ENCODE measurements at regions not wholly inside any gene's neighbourhood (a gene's known extent, or its start where the extent isn't known, plus 50 kb on each side); places are given as distances from the start of the nearest gene placed in this dataset.

DNA sequence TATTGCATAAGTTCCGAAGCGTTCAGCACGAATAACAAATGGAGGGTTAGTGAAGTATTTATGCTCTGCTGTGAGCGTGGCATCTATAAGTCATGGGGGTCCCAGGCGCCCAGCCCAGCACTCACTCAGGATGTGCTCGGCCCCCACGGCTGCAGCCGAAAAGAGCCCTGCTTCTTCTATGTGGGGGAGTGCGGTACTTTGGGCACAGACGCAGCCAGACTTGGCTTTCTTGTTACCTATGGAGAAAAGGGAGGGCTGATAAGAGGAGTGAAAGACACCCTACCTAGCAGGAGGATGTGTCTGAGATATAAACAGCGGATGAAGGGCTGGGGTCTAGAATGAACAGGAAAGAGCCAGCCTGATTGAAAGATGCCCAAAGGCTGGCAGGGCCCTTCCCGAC is 51.4 kb downstream of the MRPL36 start:
- DNase-seq (ENCODE audit: low read depth in 2 of 2, low spot score in 1 of 2) = no peak

DNA sequence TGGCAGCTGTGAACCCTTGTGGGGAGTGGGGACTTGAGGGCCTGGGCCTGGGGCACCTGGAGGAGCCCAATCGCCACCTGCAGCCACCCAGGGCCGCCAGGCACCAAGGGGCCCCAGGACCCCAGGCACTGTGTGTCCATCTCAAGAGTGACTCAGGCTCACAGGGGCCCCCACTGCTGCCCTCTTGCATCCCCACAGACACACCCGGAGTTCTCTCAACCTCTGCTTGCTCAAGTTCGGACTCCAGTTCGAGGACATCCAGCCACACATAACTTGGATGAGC is 51.9 kb downstream of the MRPL36 start:
- DNase-seq (ENCODE audit: low read depth in 2 of 2, low spot score in 1 of 2) = no peak

DNA sequence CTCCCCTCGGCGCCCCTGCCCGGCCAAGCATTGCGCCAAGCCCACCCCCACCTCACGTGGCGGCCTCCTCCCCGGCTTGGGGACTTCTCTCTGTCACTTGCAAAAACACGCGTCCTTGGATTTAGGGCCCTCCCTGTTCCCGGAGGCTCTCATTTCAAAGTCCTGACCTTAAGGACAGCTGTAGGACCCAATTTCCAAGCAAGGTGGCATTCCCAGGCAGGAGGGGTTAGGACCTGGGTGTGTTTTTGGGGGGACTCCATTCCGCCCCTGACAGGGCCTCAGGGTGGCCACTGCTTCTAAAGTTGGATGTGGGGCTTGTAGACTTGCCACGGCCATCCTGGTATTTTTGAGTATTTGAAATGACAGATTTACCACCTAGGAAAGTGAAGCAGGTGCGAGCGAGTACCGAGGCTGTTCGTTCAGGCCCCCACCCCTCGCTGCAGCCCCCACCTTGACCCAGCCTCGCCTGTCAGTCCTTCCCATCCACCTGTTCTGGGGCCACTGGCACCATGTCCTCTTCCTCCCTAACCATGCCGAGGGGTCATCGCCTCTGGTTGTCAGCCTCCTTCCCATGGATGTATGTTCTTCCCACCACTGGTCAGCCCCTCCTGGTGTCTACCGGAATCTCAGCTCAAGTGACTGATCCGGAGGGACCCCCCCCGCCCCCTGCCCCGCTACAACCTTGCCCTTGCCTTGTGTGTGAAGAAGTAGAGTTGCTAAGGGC is 52.4 kb downstream of the MRPL36 start:
- no peak for DNase-seq (ENCODE audit: low read depth in 2 of 2, low spot score in 1 of 2)

DNA sequence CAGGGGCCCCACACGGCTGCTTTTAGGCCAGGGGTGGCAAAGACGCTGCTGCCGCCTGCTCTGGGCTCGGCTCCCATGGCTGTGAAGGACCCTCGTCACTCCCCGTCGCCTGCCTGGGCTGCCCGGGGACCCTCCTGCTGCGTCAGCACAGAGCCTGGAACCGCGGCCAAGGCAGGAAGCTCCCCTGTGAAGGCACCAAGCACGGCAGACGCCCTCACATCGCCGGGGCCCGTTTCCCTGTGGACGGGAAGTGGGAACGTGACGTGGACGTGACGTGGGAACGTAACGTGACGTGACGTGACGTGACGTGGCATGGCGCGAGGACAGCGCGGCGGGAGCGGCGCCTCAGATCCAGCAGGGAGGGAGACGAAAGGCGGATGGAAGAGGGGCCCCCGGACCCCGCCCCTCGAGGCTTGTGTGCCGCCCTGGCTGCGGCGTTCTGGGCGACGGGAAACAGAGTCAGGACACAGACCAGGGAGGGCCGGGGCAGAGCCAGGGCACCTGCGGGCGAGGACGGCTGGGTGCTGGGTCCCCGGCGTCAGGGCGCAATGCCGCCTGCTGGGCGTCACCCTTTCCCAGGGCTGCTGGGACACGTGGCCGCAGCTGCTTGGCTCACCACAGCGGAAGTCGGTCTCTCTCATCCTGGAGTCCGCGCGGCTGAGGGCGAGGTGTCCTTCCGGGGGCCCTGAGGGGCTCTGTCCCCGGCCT is 53.1 kb downstream of the MRPL36 start:
- no peak for DNase-seq (ENCODE audit: low read depth in 2 of 2, low spot score in 1 of 2)

DNA sequence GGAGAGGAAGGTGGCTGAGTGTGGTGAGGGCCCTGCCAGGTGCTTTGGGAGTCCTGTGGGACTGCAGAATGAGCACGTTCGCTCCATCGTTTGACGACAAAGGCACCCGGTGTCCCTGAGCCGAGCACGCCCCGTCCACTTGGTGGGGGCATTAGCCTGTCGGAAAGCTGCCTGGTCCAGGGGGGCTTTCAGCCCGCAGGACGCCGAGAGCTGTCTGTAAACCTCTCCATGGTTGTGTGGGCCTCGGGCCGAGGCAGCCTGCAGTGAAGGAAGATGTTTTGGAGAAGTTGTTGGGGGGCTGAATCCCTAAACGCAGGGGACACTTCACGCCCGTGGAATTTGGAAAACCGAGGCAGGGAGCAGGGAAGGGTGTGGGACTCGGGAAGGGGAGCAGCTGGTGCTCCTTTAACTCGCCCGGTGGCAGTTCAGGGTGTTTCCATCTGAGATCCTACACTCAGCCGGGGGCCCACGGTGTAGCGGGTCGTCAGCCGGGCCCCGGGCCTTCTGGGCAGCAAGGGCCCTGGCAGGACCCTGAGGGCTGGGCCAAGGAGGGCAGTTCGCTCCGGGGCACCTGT is 53.8 kb downstream of the MRPL36 start:
- no peak for DNase-seq (ENCODE audit: low read depth in 2 of 2, low spot score in 1 of 2)

DNA sequence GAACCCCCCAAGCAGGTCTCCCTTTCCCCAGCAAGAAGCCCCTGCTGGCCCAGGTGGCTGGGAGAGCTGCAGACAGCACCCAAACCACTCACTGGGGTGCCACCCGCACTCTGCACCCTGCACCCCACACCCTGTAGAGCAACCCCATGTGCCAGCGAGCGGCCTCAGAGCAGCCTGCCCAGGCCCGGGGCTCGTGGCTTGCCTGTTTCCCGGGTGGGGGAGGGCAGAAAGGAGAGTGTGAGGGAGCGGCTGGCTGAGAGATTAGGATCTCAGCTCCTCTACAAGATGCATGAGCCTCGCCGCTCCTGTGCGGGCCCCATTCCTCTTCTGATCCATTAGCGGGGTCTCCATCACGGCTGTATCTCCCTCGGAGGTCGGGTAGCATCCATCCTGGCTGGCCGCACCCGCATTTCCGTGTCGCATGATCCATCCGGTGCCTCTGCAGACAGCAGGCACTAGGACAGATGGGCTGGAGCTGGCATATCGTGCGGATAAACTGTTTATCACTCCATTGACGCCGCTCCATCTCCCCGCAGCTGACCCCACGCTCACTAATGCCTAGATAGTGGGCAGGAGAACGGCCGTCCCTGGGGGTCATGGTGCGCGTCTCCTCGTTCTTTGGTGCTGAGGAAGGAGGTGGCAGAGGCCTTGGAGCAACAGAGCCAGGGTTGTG is 54.4 kb downstream of the MRPL36 start:
- no peak for DNase-seq (ENCODE audit: low read depth in 2 of 2, low spot score in 1 of 2)

DNA sequence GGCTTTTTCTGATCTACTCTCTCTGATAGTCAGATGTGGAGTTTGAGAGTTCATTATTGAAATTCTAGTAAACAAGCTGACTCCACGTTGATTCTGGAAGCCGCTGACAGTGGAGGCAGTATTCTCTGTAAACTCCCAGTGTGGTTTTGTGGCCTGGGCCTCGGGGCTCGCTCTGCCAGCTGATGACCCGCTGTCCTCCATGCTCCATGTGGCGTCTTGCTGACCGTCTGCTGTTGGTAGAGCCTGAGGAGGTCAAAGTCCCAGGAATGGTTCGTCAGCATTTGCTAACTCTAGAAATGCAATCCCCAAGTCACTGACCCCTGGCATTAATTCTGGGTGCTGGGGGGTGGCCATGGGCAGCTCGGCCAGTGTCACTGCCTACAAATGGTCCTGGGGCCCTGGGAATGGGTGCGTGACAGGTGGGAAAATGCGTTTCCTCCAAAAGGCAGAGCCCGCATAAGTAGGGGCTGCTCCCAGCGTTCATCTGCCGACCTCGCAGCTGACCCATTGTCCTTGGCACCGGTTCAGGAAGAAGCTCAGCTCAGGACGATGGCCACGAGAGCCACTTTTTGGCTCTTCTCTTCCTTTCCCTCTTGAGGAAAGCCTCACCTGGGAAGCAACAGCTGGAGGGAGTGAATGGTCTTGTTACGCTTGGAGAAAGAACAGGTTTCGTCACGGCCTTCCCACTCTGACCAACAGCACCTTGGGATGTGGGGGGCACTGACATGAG is 55.1 kb downstream of the MRPL36 start:
- DNase-seq (ENCODE audit: low read depth in 2 of 2, low spot score in 1 of 2) = no peak

DNA sequence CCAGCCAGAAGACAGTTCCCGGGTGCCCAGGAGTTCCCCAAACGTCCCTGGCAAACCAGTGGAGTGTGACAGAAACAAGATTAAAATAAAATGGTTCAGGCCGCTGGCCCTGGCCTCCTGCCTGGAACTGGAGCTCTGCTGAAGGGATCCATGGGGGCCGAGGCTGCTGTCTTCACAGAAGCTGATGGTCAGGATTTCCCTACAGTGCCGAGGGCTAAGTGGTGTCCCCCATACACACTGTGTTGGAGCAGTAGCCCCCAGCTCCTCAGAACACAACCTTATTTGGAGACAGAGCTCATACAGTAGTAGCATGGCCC is 55.9 kb downstream of the MRPL36 start:
- DNase-seq (ENCODE audit: low read depth in 2 of 2, low spot score in 1 of 2) = no peak

DNA sequence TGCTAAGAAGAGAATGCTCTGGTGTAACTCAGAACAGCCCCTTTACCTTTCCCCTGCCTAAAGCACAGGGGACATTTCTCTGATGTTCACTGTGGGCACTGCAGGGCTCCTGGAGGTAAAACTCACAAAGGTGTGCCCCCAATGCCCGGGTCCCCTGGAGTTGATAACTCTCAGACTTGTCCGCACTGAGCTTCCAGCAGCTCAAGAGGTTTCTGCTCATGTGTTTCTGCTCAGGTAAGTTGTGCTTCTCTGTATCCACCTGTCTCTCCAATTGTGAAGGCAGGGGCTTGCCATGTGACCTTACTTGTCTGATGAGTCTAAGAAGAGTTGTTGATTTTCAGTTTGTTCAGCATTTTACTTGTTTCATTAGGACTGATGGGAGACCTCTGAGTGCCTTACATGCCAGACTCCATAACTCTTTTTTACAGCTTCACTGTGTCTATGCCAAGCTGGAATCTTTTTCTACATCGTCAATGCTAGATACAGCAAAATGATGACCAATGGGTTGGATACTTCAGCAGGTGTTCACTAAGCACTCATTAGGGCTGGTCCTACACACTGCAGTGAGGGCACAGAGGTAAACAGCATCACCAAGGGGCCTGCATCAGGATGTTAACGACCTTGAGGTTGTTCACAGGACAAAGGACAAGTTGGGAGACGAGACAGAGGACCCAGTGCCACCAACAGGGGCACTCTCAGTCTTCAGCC is 56.4 kb downstream of the MRPL36 start:
- DNase-seq (ENCODE audit: low read depth in 2 of 2, low spot score in 1 of 2) = no peak

DNA sequence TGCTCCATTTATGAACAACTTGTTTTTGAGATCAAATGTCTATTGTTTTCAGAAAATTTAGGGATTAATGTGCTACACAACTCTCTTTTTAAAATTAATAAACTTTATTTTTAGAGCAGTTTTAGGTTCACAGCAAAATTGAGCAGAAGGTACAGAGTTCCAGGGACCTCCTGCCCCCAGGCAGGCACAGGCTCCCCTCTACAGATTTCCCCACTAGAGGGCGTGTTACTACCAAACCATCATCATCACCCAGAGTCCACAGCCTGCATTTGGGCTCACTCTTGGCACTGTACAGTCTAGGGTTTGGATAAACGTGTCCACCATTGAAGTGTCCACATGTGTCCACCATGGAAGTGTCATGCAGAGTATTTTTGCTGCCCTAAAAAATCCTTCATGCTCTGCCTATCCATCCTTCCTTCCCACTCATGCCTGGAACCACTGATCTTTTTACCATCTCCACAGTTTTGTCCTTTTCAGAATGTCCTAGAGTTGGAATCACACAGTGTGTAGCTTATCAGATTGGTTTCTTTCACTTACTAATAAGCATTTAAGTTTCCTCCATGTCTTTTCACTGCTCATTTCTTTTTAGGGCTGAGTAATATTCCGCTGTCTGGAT is 61.7 kb downstream of the MRPL36 start:
- no peak for DNase-seq (ENCODE audit: low read depth in 2 of 2, low spot score in 1 of 2)

DNA sequence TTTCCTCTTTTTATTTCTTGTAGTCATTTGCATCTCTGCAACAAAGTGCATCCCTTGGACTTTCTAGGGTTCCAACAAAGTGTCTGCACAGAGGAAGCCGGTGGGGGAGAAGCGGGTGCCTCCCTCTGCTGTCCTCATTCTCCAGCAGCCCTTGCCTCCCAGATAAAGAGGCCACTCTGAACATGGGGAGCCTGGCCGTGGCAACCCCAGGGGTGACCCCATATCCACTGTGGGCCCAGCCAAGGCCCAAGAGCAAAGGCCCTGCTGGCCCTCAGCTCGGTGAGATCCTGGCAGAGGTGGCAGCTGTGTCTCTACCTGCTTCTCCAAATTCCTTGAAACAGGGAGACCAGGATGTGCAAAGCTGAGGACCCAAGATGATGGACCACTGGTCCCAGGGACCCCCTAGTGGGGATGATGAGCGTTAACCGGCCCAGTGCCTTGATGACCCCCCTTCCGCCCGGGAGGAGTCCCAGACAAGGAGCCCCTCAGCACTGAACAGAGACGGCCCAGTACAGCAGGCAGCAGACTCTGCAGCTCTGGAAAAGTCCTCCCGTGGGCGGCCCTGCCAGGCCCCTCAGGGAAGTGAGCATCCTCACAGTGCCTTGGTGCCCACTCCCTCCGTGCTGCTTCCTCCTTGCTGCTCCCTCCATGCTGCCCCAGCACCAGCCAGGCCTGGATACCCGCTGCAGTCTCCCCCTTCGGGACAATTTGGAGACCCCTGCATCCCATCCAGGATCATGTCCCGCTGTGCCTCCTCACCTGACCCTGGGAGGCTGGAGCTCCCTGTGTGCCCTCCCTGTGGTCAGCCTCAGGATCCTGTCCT is 62.5 kb downstream of the MRPL36 start:
- no peak for DNase-seq (ENCODE audit: low read depth in 2 of 2, low spot score in 1 of 2)

DNA sequence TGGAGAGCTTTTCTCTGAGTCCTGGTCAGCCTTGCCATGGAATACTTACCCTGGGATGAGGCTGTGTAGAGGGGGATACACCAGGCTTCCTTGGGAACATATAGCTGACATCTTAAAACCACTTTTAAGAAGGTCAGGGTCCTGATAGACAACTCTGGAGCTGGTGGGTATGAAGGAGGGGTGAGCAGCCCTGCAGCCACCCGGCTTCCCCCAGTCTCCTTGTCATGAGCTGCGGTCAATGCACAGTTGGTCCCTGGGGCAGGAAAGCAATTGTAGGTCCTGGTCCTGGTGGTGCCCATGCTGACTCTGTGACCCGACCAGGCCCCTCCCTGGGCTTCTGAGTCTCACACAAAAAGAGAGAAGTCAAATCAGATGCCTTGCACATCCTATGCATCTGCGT is 63.6 kb downstream of the MRPL36 start:
- DNase-seq (ENCODE audit: low read depth in 2 of 2, low spot score in 1 of 2) = no peak

DNA sequence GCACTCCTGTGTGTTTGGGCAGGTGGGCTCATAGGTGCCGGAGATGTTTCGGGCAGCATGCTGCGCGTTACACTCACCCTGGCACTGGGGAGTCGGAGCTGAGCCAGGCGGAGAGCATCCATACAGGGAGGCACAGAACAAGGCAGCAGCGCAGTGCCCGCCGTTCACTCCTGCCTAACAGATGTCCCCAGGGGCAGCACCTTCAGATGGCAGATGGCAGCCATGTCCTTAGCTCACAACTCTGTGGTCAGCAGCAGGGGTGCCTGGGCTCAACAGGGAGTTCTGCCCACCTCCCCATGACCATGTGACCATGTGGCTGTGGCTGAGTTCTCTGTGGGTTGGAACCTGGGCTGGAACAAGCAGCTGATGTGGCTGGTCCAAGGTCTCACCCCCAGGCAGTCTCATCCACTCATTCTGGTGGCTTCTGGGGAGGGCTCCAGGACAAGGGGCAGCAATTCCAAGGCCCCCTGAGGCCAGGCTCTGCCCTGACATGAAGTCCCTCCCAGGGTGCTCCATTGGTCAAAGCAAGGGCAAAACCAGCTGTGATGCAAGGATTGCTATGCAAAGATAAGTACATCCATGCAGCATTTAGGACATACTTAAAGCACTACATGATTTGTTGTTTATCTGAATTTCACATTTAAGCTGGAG is 64.2 kb downstream of the MRPL36 start:
- DNase-seq (ENCODE audit: low read depth in 2 of 2, low spot score in 1 of 2) = no peak

DNA sequence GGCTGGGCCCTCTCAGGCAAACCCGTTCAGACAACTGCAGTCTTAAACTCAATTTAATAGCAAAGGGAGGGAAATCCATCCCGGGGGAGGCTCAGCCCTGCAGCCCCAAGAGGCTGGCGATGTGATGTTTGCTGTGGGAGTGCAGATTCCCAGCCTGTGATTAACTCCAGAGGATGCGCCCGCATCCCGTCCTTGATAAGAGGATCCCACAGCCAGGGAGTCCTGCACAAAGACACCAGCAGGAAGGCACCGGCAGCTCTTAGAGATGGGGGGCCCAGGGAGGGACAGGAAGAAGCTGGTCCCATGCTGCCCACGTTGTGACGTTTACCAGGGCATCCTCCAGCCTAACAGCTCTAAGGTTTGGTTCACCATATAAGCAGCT is 64.7 kb downstream of the MRPL36 start:
- DNase-seq (ENCODE audit: low read depth in 2 of 2, low spot score in 1 of 2) = no peak

DNA sequence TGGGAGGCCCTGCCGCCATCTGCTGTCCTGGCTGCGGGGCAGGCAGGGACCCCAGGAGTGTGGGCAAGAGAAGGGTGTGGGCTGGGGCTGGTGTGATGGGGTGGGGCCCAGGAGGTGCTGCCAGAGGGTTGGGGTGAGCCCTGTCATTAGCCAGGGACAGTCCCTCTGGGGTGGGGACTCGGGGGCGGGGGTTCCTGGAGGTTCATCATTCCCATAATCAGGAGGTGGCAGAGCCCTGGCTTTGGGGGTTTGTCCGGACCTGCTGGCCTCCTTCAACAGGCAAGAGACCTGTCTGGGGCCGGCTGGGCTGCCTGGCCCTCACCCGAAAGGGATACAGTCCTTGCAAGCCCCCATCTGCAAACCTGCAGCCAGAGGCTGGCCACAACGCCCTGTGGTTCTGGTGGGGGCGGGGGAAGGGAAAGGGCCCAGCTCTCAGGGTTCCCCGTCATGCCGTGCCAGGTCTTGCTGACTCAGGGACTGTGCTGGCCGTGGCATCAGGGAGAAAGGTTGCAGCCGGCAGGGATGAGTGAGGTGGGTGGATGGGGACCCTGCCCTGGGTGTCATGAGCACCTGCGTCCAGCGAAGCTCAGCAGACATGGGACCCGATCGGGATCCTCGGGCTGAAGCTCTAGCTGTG is 65.2 kb downstream of the MRPL36 start:
- no peak for DNase-seq (ENCODE audit: low read depth in 2 of 2, low spot score in 1 of 2)

DNA sequence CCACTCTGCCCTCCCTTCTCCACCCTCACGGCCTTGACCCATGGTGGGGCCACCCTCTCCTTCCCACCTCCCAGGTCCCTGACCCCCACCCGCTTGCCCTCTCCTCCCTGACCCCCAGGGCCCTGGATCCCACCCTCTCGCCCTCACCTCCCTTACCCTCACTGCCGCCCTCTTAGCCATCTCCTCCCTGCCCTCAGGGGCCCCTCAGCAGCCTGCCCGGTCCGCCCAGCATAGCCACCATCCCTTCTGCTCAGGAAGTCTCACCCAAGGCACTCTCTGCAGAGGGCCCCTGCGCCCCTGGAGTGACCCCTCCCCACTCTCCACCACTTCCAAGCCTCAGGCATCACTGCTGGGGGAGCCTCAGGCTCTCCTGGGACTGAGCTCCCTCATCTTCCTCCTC is 66.3 kb downstream of the MRPL36 start:
- no peak for DNase-seq (ENCODE audit: low read depth in 2 of 2, low spot score in 1 of 2)

DNA sequence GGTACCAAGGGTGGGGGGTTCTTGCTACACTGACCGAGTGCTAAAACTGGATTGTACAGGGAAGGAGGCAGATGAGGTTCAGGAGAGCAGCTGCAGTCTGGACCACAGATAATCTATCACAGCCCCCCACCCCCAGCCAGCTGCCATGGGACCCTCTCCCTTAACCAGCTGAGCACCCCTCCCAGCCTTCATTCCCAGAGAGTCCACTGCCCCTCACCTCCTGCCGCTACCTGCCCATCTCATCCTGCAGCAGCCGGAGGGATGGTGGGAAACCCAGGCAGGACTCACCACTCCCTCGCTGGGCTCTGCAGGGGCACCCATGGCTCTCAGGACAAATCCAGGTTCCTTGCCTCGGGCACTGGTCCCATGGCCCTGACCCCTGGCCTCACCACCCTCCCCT is 66.7 kb downstream of the MRPL36 start:
- no peak for DNase-seq (ENCODE audit: low read depth in 2 of 2, low spot score in 1 of 2)

DNA sequence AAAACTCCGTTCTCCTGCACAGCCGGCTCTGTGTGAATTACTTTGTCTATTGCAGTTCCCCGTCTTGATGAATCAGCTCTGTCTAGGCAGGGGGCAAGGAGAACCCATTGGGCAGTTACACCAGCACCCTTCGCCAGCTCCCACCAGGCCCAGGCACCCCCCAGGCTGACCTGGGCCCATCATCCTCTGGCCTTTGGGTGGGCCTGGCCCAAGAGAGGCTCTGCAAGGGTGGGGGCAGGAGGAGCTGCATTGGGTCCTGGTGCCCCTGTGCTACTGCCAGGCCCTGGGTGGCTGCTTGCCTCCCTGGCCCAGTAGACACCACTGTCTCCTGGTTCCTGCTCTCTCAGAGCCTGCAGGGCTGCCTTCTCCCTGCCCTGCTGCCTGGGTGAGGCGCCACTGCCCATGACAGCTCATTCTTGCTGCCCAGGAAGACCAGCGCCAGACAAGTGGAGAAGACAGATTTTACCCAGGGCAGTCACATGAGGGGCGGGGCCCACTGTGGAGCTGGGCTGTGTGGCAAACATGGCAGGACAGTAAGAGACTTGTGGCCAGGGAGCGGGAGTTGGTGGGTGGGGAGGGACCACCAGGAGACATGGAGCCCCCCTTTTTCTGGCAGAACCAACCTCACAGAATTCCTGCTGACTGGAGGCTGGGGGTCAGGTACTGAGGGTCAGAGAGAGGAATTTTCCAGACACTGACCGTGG is 67.2 kb downstream of the MRPL36 start:
- no peak for DNase-seq (ENCODE audit: low read depth in 2 of 2, low spot score in 1 of 2)

Data from stimulated activated CD8-positive, alpha-beta memory T cell treated with anti-CD3 and anti-CD28 coated beads, Interleukin-4, amount 100 ng/mL, for 1 hour (primary cell).